ENCODE measurements at regions not wholly inside any gene's neighbourhood (a gene's known extent, or its start where the extent isn't known, plus 50 kb on each side); places are given as distances from the start of the nearest gene placed in this dataset.

- no peak for TF ChIP-seq FOSL1 (IDR thresholded peaks at IDR 0.05; ENCODE audit: insufficient read depth, low read depth, low read length)
- TF ChIP-seq JUN (IDR thresholded peaks at IDR 0.05; ENCODE audit: low read depth, low read length), result no peak
These were observed 70.5 kb upstream of the SH3GLB1 start (continued) for GRCh38 chr1:86633921-86634320.

GRCh38 chr1:86636898-86637297 lies 67.5 kb upstream of the SH3GLB1 start:
- H2BK20ac ChIP-seq (ENCODE audit: low read length), result no peak overlapping the region
- no peak overlapping the region for H3K4me3 ChIP-seq (ENCODE audit: extremely low read depth in 1 of 4, insufficient read depth in 2 of 4, low read depth in 3 of 4, low read length in 4 of 4)
- ChIA-PET CTCF (ENCODE audit: partially characterized antibody) (no interaction called here), POLR2A (ENCODE audit: partially characterized antibody) (no interaction called here)
- H2BK5ac ChIP-seq (ENCODE audit: low read depth, low read length), result no peak overlapping the region
- no peak overlapping the region for H3K4me2 ChIP-seq (ENCODE audit: insufficient read depth in 1 of 2, low read depth in 2 of 2, low read length in 2 of 2)
- H2BK12ac ChIP-seq (ENCODE audit: low read depth, low read length), result no peak overlapping the region
- no peak overlapping the region for H3K14ac ChIP-seq (ENCODE audit: insufficient read length)
- H4K8ac ChIP-seq (ENCODE audit: extremely low read depth, insufficient read depth, low read length), result no peak overlapping the region
- no peak overlapping the region for H4K5ac ChIP-seq (ENCODE audit: insufficient read length, low read depth, low read length)
- no peaks in the 10 kb centered on the region; a peak in 1 of 8 replicates for H3K36me3 ChIP-seq (ENCODE audit: control insufficient read depth in 2 of 4, insufficient read depth in 4 of 4, low read length in 3 of 4)
- no peak overlapping the region for H2BK120ac ChIP-seq (replicated peaks; ENCODE audit: low read depth, low read length)
- H3K18ac ChIP-seq (ENCODE audit: extremely low read depth, low read length), result no peak overlapping the region
- no peaks in the 10 kb centered on the region for H3K23me2 ChIP-seq (ENCODE audit: low read depth, low read length)
- no peak overlapping the region for H3K23ac ChIP-seq (ENCODE audit: insufficient read length)
- H3K9me3 ChIP-seq (ENCODE audit: insufficient read depth in 2 of 2, low read depth in 1 of 2, low read length in 1 of 2), result peaks cover 8% of the 10 kb centered on the region in 2 experiments
- H3K27me3 ChIP-seq (replicated peaks in 1 of 4; ENCODE audit: control insufficient read depth in 3 of 4, extremely low read depth in 1 of 4, insufficient read depth in 3 of 4, low read length in 3 of 4), result no peaks in the 10 kb centered on the region
- H2BK15ac ChIP-seq (ENCODE audit: low read length), result no peak overlapping the region
- no peak overlapping the region for H3K27ac ChIP-seq (ENCODE audit: low read depth, low read length)
- DNase-seq (ENCODE audit: low read depth in 1 of 2, low spot score in 2 of 2) (no peak), FAIRE-seq (no peak)
- no peak overlapping the region for H2AFZ ChIP-seq (ENCODE audit: low read length)
- H3K79me1 ChIP-seq (ENCODE audit: low read depth, low read length), result no peaks in the 10 kb centered on the region
- H4K20me1 ChIP-seq (replicated peaks in 1 of 2; ENCODE audit: control insufficient read depth in 1 of 2, insufficient read depth in 2 of 2, low read length in 2 of 2), result no peaks in the 10 kb centered on the region
- no peak overlapping the region for H2AK5ac ChIP-seq (ENCODE audit: low read depth, low read length)
- no peak overlapping the region for H3K9ac ChIP-seq (replicated peaks in 1 of 4; ENCODE audit: extremely low read depth in 1 of 4, low read depth in 3 of 4, low read length in 3 of 4)
- no peak overlapping the region for H4K91ac ChIP-seq (replicated peaks; ENCODE audit: insufficient read length, low read length)
- H3K4me1 ChIP-seq (replicated peaks in 1 of 4; ENCODE audit: control insufficient read depth in 3 of 4, insufficient read depth in 4 of 4, low read length in 3 of 4), result no peaks in the 10 kb centered on the region
- no peak overlapping the region for H3K56ac ChIP-seq (replicated peaks; ENCODE audit: insufficient read length, low read depth, low read length)
- no peaks in the 10 kb centered on the region for H3K79me2 ChIP-seq (ENCODE audit: control insufficient read depth in 1 of 2, insufficient read depth in 2 of 2, low read length in 2 of 2)
- no peak overlapping the region for H3K4ac ChIP-seq (replicated peaks; ENCODE audit: insufficient read length, low read depth, low read length)

Data from H1 (cell line).